GM03348 (cell line): ENCODE measurements at regions not wholly inside any gene's neighbourhood (a gene's known extent, or its start where the extent isn't known, plus 50 kb on each side); places are given as distances from the start of the nearest gene placed in this dataset.
"Not testable (repeated sequence)": the region's sequence is repeated elsewhere in the genome, so short reads cannot be mapped to it uniquely, and the experiment has no call there.

Source experiments
- DNase-seq: peaks from one replicate; pipeline ENCODE4 v3.0.0; 2012; ENCODE audit warnings: low spot score

GRCh38 chr2:194096402-194096801 lies 1560.6 kb upstream of the SLC39A10 start:
- no peak for DNase-seq

DNA sequence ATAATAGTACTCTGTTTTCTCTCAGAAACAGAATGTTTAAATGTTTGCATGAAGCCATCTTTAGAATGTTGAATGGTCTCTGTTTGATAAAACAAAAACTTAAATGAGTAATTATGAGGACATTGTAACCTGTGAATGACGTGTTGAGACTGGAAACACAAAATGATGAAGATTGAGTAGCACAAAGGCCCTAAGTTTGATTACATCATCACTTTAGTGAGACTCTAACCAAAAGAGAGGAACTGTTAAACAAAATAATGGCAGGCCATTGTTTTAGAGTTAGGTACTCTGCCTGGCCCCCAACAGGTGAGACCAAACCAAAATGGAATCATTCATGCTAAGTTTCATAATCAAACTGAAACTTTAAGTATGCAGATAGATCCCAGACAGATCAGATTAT lies 1561.7 kb upstream of the SLC39A10 start:
- no peak for DNase-seq

DNA sequence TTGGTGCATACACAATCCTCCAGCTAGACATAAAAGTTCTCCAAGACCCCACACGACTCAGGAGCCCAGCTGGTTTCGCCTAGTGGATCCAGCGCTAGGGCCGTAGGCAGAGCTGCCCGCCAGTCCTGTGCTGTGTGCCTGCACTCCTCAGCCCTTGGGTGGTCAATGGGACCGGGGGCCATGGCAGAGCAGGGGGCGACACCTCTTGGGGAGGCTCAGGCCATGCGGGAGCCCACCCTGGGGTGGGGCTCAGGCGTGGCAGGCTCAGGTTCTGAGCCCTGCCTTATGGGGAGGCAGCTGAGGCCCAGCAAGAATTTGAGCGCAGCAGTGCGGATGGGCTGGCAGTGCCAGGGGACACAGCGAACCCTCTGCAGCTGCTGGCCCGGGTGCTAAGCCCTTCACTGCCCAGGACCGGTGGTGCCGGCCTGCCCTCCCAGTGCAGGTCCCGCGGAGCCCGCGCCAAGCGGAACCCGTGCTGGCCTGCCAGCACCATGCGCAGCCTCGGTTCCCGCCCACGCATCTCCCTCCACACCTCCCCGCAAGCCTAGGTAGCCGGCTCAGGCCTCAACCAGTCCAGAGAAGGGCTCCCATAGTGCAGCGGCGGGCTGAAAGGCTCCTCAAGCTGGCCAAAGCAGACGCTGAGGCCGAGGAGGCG lies 1566.6 kb upstream of the SLC39A10 start:
- no peak for DNase-seq

- DNase-seq = no peak
Observed at GRCh38 chr2:194087089-194087958, 1569.7 kb upstream of the SLC39A10 start.

DNA sequence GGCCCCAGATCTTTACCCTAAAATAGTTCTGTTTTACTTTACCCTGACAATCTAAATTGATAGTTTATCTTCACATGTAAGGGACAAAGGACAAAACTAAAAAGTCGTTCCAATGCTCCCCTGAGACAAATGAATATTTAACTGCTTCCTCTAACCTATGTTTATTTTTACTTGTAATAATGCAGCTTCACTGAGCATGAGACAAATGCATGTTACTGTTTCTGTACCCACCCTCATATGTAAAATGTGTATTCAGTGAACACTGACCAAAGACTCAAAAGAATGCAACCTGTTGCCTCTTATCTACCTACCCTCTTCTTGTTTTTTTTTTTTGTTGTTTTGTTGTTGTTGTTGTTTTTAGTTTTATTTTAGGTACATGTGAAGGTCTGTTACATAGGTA lies 1570.9 kb upstream of the SLC39A10 start:
- no peak for DNase-seq

- DNase-seq = no peak
Observed at GRCh38 chr2:194079989-194080388, 1577.0 kb upstream of the SLC39A10 start.

- no peak for DNase-seq
Observed at GRCh38 chr2:194077366-194077765, 1579.7 kb upstream of the SLC39A10 start.

GRCh38 chr2:194062401-194062800 lies 1594.6 kb upstream of the SLC39A10 start:
- no peak for DNase-seq

DNA sequence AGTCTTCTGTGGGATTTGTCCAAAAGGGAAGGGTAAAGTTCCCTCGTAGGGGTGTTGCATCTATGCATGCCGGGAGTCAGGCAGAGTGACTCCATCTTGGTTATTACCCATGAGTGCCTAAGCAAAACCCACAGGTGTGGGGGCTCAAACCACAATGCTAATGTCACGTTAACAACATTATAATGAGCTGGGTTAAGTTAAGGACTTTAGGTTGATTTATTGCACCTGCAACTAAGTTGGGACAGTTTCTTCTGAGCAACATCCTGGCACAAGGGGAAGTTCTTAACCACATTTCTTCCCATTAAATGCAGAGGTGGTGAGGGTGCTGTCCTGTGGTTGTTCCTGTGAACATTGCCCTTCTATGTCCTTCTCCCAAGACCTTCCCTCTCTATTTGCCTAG lies 1596.8 kb upstream of the SLC39A10 start:
- DNase-seq = no peak

GRCh38 chr2:194054313-194054712 lies 1602.7 kb upstream of the SLC39A10 start:
- DNase-seq = no peak

- no peak for DNase-seq
Observed at GRCh38 chr2:194044321-194044720, 1612.7 kb upstream of the SLC39A10 start.

- DNase-seq = not testable (repeated sequence)
Observed at GRCh38 chr2:194021130-194021529, 1635.9 kb upstream of the SLC39A10 start.

DNA sequence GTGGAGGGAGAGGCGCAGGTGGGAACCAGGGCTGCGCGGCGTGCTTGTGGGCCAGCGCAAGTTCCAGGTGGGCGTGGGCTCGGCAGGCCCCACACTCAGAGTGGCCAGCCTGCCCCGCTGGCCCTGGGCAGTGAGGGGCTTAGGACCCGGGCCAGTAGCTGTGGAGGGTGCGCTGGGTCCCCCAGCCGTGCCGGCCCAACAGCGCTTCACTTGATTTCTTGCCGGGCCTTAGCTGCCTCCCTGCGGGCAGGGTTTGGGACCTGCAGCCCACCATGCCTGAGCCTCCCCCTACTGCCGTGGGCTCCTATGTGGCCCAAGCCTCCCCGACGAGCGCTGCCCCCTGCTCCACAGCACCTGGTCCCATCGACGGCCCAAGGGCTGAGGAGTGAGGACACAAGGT lies 1636.9 kb upstream of the SLC39A10 start:
- DNase-seq = no peak

DNA sequence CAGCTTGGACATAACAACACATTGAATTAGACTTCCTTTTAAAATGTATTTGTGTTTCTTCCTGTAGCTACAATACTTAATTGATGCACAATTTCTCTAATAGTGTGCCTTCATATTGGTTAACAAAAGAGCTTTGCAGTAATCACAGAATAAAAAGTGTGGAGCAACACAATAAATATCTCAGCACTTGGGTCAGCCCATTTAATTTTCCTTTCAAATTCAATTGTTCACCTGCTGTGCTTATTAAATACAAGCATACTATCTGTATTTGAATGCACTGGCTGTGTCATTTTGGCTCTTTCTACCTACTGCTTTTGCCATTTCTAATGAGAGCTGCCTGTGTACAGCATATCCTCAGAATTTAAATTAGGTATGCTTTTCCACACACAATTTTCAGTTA lies 1641.3 kb upstream of the SLC39A10 start:
- DNase-seq = no peak

DNA sequence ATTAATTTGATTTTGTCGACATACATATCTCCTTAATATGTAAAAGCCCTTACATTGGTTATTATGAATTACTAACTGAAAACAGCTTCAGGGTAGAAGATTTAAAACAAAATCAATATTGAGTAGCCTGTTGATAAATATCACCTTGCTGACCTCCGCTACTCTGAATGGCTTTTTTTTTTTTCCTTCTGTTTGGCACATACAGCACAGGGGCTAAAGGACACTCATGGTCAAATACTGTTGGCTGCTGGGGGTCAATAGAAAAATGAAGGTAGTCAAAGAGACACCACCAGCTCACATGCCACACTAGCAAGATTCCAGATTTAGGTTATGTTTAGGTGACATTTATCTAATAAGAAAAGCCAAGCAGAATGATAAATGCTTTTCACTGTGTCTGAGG lies 1642.4 kb upstream of the SLC39A10 start:
- no peak for DNase-seq

- DNase-seq = peak; percentile 22
Observed at GRCh38 chr2:194004590-194005206, 1652.3 kb upstream of the SLC39A10 start.

DNA sequence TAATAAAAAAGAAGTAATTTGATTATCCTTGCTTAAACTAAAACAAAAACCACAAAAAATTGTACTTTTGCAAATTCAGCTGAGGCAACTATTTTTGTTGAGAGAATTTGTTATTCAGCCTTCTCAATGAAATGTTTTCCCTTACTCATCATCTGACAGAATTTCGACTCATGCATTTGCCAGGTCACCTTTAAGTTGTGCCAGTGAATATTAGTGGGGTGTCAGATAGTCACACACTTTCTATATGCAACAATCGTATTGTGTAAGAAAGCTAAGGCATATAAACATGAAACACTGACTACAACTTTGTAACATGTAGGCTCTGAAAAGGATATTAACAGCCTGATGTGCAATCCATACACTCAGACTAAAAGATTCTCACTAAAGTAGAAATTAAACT lies 1653.1 kb upstream of the SLC39A10 start:
- no peak for DNase-seq

- no peak for DNase-seq
Observed at GRCh38 chr2:194002699-194003368, 1654.2 kb upstream of the SLC39A10 start.

- DNase-seq = no peak
Observed at GRCh38 chr2:193990868-193991267, 1666.2 kb upstream of the SLC39A10 start.

GRCh38 chr2:193989645-193990044 lies 1667.4 kb upstream of the SLC39A10 start:
- DNase-seq = no peak

GRCh38 chr2:193988784-193989183 lies 1668.2 kb upstream of the SLC39A10 start:
- no peak for DNase-seq

DNA sequence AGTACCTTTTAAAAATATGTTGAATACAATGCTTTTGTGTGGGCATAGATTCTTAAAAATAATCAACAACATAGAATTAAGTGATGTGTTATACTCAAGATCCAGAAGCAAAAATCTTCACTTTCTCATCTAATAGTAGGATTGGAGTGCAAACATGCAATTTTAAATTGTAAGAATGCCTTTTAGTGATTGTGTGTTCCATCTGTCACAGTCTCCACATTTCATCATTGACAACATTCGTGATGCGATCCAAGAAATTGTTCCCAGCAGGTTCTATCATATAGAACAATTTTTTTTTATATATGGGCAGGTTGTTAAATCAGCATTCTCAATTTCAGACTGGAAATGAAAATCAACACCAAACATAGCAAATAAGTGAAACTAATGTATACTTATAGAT lies 1671.8 kb upstream of the SLC39A10 start:
- no peak for DNase-seq

GRCh38 chr2:193980599-193980998 lies 1676.4 kb upstream of the SLC39A10 start:
- DNase-seq = no peak
